ENCODE measurements at regions not wholly inside any gene's neighbourhood (a gene's known extent, or its start where the extent isn't known, plus 50 kb on each side); places are given as distances from the start of the nearest gene placed in this dataset.

GRCh38 chr10:44473146-44473545 is 88.2 kb upstream of the CXCL12 start:
- H3K4me3 ChIP-seq = no peak overlapping the region
- H3K4me1 ChIP-seq (replicated peaks) = no peaks in the 10 kb centered on the region
- H3K9me3 ChIP-seq = no peaks in the 10 kb centered on the region
- TF ChIP-seq POLR2AphosphoS5 (IDR thresholded peaks at IDR 0.05) (no peak), CTCF (IDR thresholded peaks at IDR 0.05) (no peak), POLR2A (IDR thresholded peaks at IDR 0.05) (no peak)
- H3K27ac ChIP-seq = no peak overlapping the region
- peak; percentile 32 for DNase-seq (ENCODE audit: low spot score)
- WGBS = 77% methylated on average over 3 of the region's 3 CpGs
- H3K27me3 ChIP-seq (replicated peaks; ENCODE audit: insufficient read depth) = no peaks in the 10 kb centered on the region
- intact Hi-C loops (cut with DNase I) = no loop called here
- no peaks in the 10 kb centered on the region for H3K36me3 ChIP-seq

DNA sequence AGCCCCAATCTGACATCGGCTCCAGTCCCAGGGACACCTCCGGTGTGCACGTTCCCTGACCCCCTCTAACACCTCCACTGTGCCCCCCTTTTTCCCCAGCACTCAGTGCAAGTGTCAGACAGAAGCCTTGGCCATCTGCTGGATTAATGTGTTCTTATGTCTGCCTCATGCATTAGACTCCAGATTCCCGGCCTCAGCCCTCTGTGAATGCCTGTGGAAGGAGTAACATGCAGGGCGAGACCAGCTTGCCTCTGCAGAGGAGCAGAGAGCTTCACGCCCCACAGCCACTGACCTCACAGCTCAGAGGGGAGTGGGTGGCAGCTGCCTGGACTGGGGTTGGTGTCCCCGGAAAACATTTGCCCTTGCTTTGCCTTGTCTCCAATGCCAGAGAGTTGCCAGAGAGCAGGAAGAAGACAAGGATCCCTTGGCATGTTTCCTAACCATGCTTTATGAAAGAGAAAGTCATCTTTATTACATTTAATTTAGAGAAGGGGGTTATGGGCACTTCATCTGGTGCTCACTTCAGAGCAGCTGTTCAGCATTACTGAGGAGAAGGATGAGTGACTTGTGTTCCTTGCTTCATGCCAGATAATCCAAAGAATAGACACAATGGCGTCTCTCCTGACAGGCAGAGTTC is 91.6 kb upstream of the CXCL12 start:
- no peaks in the 10 kb centered on the region for H3K27me3 ChIP-seq (replicated peaks; ENCODE audit: insufficient read depth)
- TF ChIP-seq POLR2A (IDR thresholded peaks at IDR 0.05) = no peak
- TF ChIP-seq POLR2AphosphoS5 (IDR thresholded peaks at IDR 0.05) = no peak
- no peak for TF ChIP-seq CTCF (IDR thresholded peaks at IDR 0.05)
- no peak overlapping the region for H3K27ac ChIP-seq
- H3K4me3 ChIP-seq = no peak overlapping the region
- no peak for DNase-seq (ENCODE audit: low spot score)
- H3K4me1 ChIP-seq (replicated peaks) = no peaks in the 10 kb centered on the region
- intact Hi-C loops (cut with DNase I) = no loop called here
- H3K36me3 ChIP-seq = no peaks in the 10 kb centered on the region
- 82% methylated on average over 8 of the region's 8 CpGs for WGBS
- no peaks in the 10 kb centered on the region for H3K9me3 ChIP-seq

DNA sequence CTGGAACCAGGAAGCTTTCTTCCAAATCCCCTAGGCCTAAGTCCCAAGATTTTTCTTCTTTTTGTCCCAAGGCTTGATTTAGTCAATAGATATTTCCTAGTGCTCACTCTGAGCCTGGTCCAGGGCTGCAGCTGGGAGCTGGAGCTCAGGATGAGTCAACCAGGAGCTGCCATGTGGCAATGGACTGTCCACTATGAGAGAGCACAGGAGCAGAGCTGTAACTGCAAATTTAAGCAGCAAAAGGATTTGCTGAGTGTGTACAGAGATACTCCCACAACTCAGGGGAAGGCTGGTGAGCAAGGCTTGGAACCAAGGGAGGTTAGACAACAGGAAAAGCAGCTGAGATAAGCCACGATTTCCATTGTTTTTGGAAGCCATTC is 92.1 kb upstream of the CXCL12 start:
- no peak overlapping the region for H3K27ac ChIP-seq
- no peaks in the 10 kb centered on the region for H3K9me3 ChIP-seq
- H3K27me3 ChIP-seq (replicated peaks; ENCODE audit: insufficient read depth) = no peaks in the 10 kb centered on the region
- H3K4me3 ChIP-seq = no peak overlapping the region
- 67% methylated on average over 1 of the region's 1 CpG for WGBS
- no peak for DNase-seq (ENCODE audit: low spot score)
- TF ChIP-seq CTCF (IDR thresholded peaks at IDR 0.05) (no peak), POLR2AphosphoS5 (IDR thresholded peaks at IDR 0.05) (no peak), POLR2A (IDR thresholded peaks at IDR 0.05) (no peak)
- no peaks in the 10 kb centered on the region for H3K4me1 ChIP-seq (replicated peaks)
- intact Hi-C loops (cut with DNase I) = no loop called here
- no peaks in the 10 kb centered on the region for H3K36me3 ChIP-seq

- no peaks in the 10 kb centered on the region for H3K27me3 ChIP-seq (replicated peaks; ENCODE audit: insufficient read depth)
- 87% methylated on average over 2 of the region's 2 CpGs for WGBS
- no peaks in the 10 kb centered on the region for H3K36me3 ChIP-seq
- H3K9me3 ChIP-seq = no peaks in the 10 kb centered on the region
- TF ChIP-seq CTCF (IDR thresholded peaks at IDR 0.05) (no peak), POLR2AphosphoS5 (IDR thresholded peaks at IDR 0.05) (no peak), POLR2A (IDR thresholded peaks at IDR 0.05) (no peak)
- intact Hi-C loops (cut with DNase I) = no loop called here
- H3K4me1 ChIP-seq (replicated peaks) = no peaks in the 10 kb centered on the region
- H3K4me3 ChIP-seq = no peak overlapping the region
- DNase-seq (ENCODE audit: low spot score) = no peak
- no peak overlapping the region for H3K27ac ChIP-seq
Measured at GRCh38 chr10:44478040-44478439, 93.1 kb upstream of the CXCL12 start.

DNA sequence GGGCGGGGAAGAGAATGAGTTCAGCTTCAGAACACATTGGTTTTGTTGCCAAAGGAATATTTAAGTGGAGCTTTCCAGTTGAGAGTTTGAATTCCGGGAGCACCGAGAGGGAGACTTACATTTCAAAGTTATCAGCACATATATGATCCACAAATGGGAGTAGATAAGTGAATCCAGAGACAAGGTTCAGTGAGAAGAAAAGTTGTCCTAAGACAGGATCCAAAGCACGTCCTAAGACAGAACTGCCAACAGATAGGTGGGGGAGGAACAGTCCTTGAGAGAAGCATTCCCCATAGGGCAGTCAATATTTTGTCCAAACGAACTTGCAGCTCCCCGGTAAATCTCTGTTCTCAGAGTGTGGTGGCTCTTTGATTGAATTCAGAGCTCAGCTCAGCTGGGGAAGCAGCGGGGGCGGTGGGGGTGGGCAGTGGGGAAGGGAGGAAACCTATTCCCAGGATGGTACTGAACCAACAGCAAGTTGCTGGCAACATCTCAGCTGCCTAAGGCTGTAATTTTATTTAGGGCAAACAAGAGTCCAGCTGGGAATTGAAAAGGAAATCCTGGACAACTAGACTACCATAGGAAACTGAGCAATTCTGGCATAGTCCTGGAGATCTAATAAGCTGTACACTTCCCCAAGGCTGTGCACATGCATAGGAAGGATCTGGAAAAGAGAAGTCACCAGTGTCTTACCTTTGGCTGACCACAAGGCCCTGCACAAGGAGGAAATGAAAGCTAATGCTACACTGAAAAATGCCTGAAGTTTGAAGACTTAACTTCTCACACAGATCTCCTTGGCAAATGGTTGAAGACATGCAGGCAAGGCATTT is 94.2 kb upstream of the CXCL12 start:
- intact Hi-C loops (cut with DNase I) = no loop called here
- no peak overlapping the region for H3K4me3 ChIP-seq
- 70% methylated on average over 8 of the region's 8 CpGs for WGBS
- no peaks in the 10 kb centered on the region for H3K36me3 ChIP-seq
- no peak overlapping the region for H3K27ac ChIP-seq
- no peaks in the 10 kb centered on the region for H3K9me3 ChIP-seq
- no peak for TF ChIP-seq CTCF (IDR thresholded peaks at IDR 0.05)
- TF ChIP-seq POLR2A (IDR thresholded peaks at IDR 0.05) = no peak
- TF ChIP-seq POLR2AphosphoS5 (IDR thresholded peaks at IDR 0.05) = no peak
- no peaks in the 10 kb centered on the region for H3K4me1 ChIP-seq (replicated peaks)
- no peaks in the 10 kb centered on the region for H3K27me3 ChIP-seq (replicated peaks; ENCODE audit: insufficient read depth)
- DNase-seq (ENCODE audit: low spot score) = no peak

Data from prostate gland (tissue), 2 donors.